ENCODE measurements at regions not wholly inside any gene's neighbourhood (a gene's known extent, or its start where the extent isn't known, plus 50 kb on each side); places are given as distances from the start of the nearest gene placed in this dataset.
"Not testable (repeated sequence)": the region's sequence is repeated elsewhere in the genome, so short reads cannot be mapped to it uniquely, and the experiment has no call there.

- ATAC-seq = no peak
- 94% methylated on average over 2 of the region's 2 CpGs for WGBS, 2 donors
- TF ChIP-seq CTCF (IDR thresholded peaks at IDR 0.05) = no peak
- H3K36me3 ChIP-seq = no peaks in the 10 kb centered on the region
- no peaks in the 10 kb centered on the region for H3K27me3 ChIP-seq
- no peak overlapping the region for H3K27ac ChIP-seq
- DNase-seq = no peak
- no peaks in the 10 kb centered on the region for H3K9me3 ChIP-seq
- no peak overlapping the region for H3K4me3 ChIP-seq
- intact Hi-C loops (cut with DNase I) = no loop called here
- no peaks in the 10 kb centered on the region for H3K4me1 ChIP-seq
These were observed 268.1 kb upstream of the CRBN start for GRCh38 chr3:3447641-3448040.

- Histone ChIP-seq H3K27ac (no peak overlapping the region), H3K9me3 (no peaks in the 10 kb centered on the region), H3K27me3 (no peaks in the 10 kb centered on the region), H3K4me1 (no peaks in the 10 kb centered on the region), H3K36me3 (no peaks in the 10 kb centered on the region), H3K4me3 (no peak overlapping the region)
- intact Hi-C loops (cut with DNase I) = no loop called here
- ATAC-seq = no peak
- 69 to 74% methylated on average over 4 of the region's 4 CpGs for WGBS, 2 donors
- no peak for TF ChIP-seq CTCF (IDR thresholded peaks at IDR 0.05)
- DNase-seq = no peak
These were observed 266.8 kb upstream of the CRBN start for GRCh38 chr3:3446251-3446650.

- Histone ChIP-seq H3K27me3 (no peaks in the 10 kb centered on the region), H3K4me3 (no peak overlapping the region), H3K4me1 (no peaks in the 10 kb centered on the region), H3K36me3 (no peaks in the 10 kb centered on the region), H3K9me3 (no peaks in the 10 kb centered on the region), H3K27ac (no peak overlapping the region)
- intact Hi-C loops (cut with DNase I) = no loop called here
- ATAC-seq (no peak), DNase-seq (no peak)
- WGBS, 2 donors = 78 to 85% methylated on average over 3 of the region's 3 CpGs
- TF ChIP-seq CTCF (IDR thresholded peaks at IDR 0.05) = no peak
These were observed 264.0 kb upstream of the CRBN start for GRCh38 chr3:3443482-3443881.

- no peak for DNase-seq
- Histone ChIP-seq H3K36me3 (no peaks in the 10 kb centered on the region), H3K27ac (no peak overlapping the region), H3K27me3 (no peaks in the 10 kb centered on the region), H3K4me3 (no peak overlapping the region), H3K4me1 (no peaks in the 10 kb centered on the region), H3K9me3 (no peaks in the 10 kb centered on the region)
- no peak for ATAC-seq
- intact Hi-C loops (cut with DNase I) = no loop called here
- WGBS, 2 donors = 82 to 83% methylated on average over 2 of the region's 2 CpGs
- TF ChIP-seq CTCF (IDR thresholded peaks at IDR 0.05) = no peak
These were observed 254.2 kb upstream of the CRBN start for GRCh38 chr3:3433711-3434110.

GRCh38 chr3:3429841-3430240 lies 250.3 kb upstream of the CRBN start:
- WGBS, 2 donors = 60 to 61% methylated on average over 5 of the region's 5 CpGs
- no peak overlapping the region for H3K27ac ChIP-seq
- no peak overlapping the region for H3K4me3 ChIP-seq
- no peaks in the 10 kb centered on the region for H3K36me3 ChIP-seq
- ATAC-seq = no peak
- no peaks in the 10 kb centered on the region for H3K4me1 ChIP-seq
- DNase-seq = no peak
- intact Hi-C loops (cut with DNase I) = no loop called here
- no peaks in the 10 kb centered on the region for H3K27me3 ChIP-seq
- no peak for TF ChIP-seq CTCF (IDR thresholded peaks at IDR 0.05)
- peaks cover 0 to 10% (median 0%) of the 10 kb centered on the region in 11 donors for H3K9me3 ChIP-seq

- ATAC-seq; intact Hi-C loops (cut with DNase I); H3K4me1 ChIP-seq; H3K4me3 ChIP-seq; H3K27me3 ChIP-seq; H3K27ac ChIP-seq; H3K36me3 ChIP-seq; DNase-seq: not testable (repeated sequence)
- 52 to 58% methylated on average over 4 of the region's 4 CpGs for WGBS, 2 donors
- H3K9me3 ChIP-seq = peaks cover 0 to 58% (median 4%) of the 10 kb centered on the region in 11 donors
These were observed 228.2 kb upstream of the CRBN start for GRCh38 chr3:3407707-3408106.
